HepG2 (cell line): ENCODE measurements at regions not wholly inside any gene's neighbourhood (a gene's known extent, or its start where the extent isn't known, plus 50 kb on each side); places are given as distances from the start of the nearest gene placed in this dataset.

Experiments
- ATAC-seq: fragments of 200-7000 bp; cut with Tn5 transposase; 3 replicates; pipeline ENCODE4 v1.9.1; 2020; ENCODE audit warnings: mild to moderate bottlenecking, moderate library complexity
- BruUV-seq: library from RNA; stranded (reverse); fragments of 400-500 nt; replicated peaks from 2 replicates; lab custom pipeline; 2021; lab: Mats Ljungman, UMichigan
- CTCF ChIA-PET: fragments of 300-600 bp; formaldehyde crosslinking; extraction: SDS; loops from one replicate; lab custom pipeline; 2021; ENCODE audit warnings: low total read pairs, inconsistent platforms, low intra/inter-chr PET ratio; lab: Yijun Ruan, JAX
- POLR2A ChIA-PET: fragments of 350-600 bp; sonication (Branson Sonifier 250); formaldehyde crosslinking; loops from one replicate; lab custom pipeline; 2020; ENCODE audit warnings: antibody characterized with exemption, inconsistent platforms; lab: Yijun Ruan, JAX
- DNase-seq: peaks from one replicate; pipeline ENCODE4 v3.0.0-alpha.2; 2015; ENCODE audit warnings: low spot score
- FAIRE-seq: peaks from 3 replicates; lab custom pipeline; 2011; peaks lifted over from hg19 to GRCh38; lab: Jason Lieb, UNC
- H2AFZ ChIP-seq: one replicate; pipeline ENCODE4 v1.6.1; 2011; ENCODE audit warnings: low read length, inconsistent platforms
- H3K27ac ChIP-seq: fragments of 300-600 bp; 3 replicates; pipeline ENCODE4 v1.8.0; 2011; ENCODE audit warnings: mixed run types, mild to moderate bottlenecking, mixed read lengths, low read length, inconsistent platforms; ENCODE audit not compliant: insufficient read depth; ENCODE audit errors: extremely low read length
- H3K27me3 ChIP-seq, 2 experiments: fragments of 200-600 bp in 1 of 2; 2 replicates in 1 of 2; 3 replicates in 1 of 2; pipeline versions ENCODE4 v1.6.0 to v1.8.0; 2011; ENCODE audit warnings: low read length in 2 of 2, mild to moderate bottlenecking in 2 of 2, moderate library complexity in 2 of 2, inconsistent platforms in 1 of 2; ENCODE audit not compliant: insufficient read depth in 2 of 2, control insufficient read depth in 1 of 2
- H3K36me3 ChIP-seq, 2 experiments: fragments of 200-600 bp in 1 of 2; replicated peaks in 1 of 2; 2 replicates in 1 of 2; 3 replicates in 1 of 2; pipeline versions ENCODE4 v1.5.1 to v1.8.0; 2011; ENCODE audit warnings: low read length in 2 of 2, inconsistent platforms in 1 of 2; ENCODE audit not compliant: insufficient read depth in 2 of 2, control insufficient read depth in 1 of 2
- H3K4me1 ChIP-seq: 2 replicates; pipeline ENCODE4 v1.5.1; 2012; ENCODE audit warnings: low read length, inconsistent platforms; ENCODE audit not compliant: insufficient read depth
- H3K4me2 ChIP-seq: 2 replicates; pipeline ENCODE4 v1.6.0; 2011; ENCODE audit warnings: low read depth, low read length, inconsistent platforms
- H3K4me3 ChIP-seq, 3 experiments: fragments of 200-600 bp in 1 of 3; sonication (generic), shearing (Covaris generic) in 1 of 3; replicated peaks in 1 of 3; 2 replicates each; pipeline ENCODE4 v1.5.1; 2011 to 2016; ENCODE audit warnings: low read length in 3 of 3, inconsistent platforms in 2 of 3, low read depth in 2 of 3, mild to moderate bottlenecking in 2 of 3, control low read depth in 1 of 3, mixed read lengths in 1 of 3; ENCODE audit not compliant: insufficient read depth in 1 of 3
- H3K79me2 ChIP-seq: one replicate; pipeline ENCODE4 v1.6.1; 2011; ENCODE audit warnings: low read length, inconsistent platforms; ENCODE audit not compliant: insufficient read depth
- H3K9ac ChIP-seq: 2 replicates; pipeline ENCODE4 v1.6.0; 2011; ENCODE audit warnings: mild to moderate bottlenecking, low read depth, low read length, inconsistent platforms; ENCODE audit not compliant: insufficient read depth
- H3K9me3 ChIP-seq: 2 replicates; pipeline ENCODE4 v1.5.1; 2012; ENCODE audit warnings: mild to moderate bottlenecking, low read length
- H4K20me1 ChIP-seq: 2 replicates; pipeline ENCODE4 v1.6.0; 2011; ENCODE audit warnings: inconsistent platforms, mild to moderate bottlenecking, low read length, moderate library complexity; ENCODE audit not compliant: insufficient read depth
- DDIT3 ChIP-seq: sonication (generic); formaldehyde crosslinking; IDR thresholded peaks from 2 replicates; pipeline ENCODE4 v1.4.0; 2020; ENCODE audit warnings: mild to moderate bottlenecking, missing genetic modification reagents
- FUBP1 ChIP-seq: sonication (generic); formaldehyde crosslinking; IDR thresholded peaks from 2 replicates; pipeline ENCODE4 v1.5.1; 2020; ENCODE audit warnings: missing genetic modification reagents, mild to moderate bottlenecking, borderline replicate concordance
- HNRNPK ChIP-seq: fragments of 200-400 bp; formaldehyde crosslinking; IDR thresholded peaks from 2 replicates; pipeline ENCODE4 v1.6.1; 2018; ENCODE audit warnings: low read length, low read depth, moderate library complexity, mild to moderate bottlenecking; ENCODE audit not compliant: poor library complexity, severe bottlenecking
- MXI1 ChIP-seq: IDR thresholded peaks from 3 replicates; pipeline ENCODE4 v1.6.1; 2012; ENCODE audit warnings: low read depth, low read length, inconsistent platforms, borderline replicate concordance
- PAX8 ChIP-seq: sonication (generic); formaldehyde crosslinking; IDR thresholded peaks from 2 replicates; pipeline ENCODE4 v1.8.0; 2022; ENCODE audit warnings: mild to moderate bottlenecking, missing genetic modification reagents, borderline replicate concordance
- POGZ ChIP-seq: sonication (generic); formaldehyde crosslinking; IDR thresholded peaks from 2 replicates; pipeline ENCODE4 v1.4.0; 2020; ENCODE audit warnings: mild to moderate bottlenecking, missing genetic modification reagents
- ZFP91 ChIP-seq: sonication (generic); formaldehyde crosslinking; IDR thresholded peaks from 2 replicates; pipeline ENCODE4 v1.9.0; 2022; ENCODE audit warnings: missing genetic modification reagents, mild to moderate bottlenecking, borderline replicate concordance
- ZNF232 ChIP-seq: sonication (generic); formaldehyde crosslinking; IDR thresholded peaks from 2 replicates; pipeline ENCODE4 v1.4.0; 2020; ENCODE audit warnings: missing genetic modification reagents, borderline replicate concordance
- WGBS: methylation state at CpG from one replicate; pipeline ENCODE4 v1.1.6; 2017; ENCODE audit warnings: low lambda C conversion rate; 5-methylcytosine and 5-hydroxymethylcytosine counted together
- in situ Hi-C: cut with HindIII; loops from 2 replicates; pipeline ENCODE4 v1.10.0; 2017; ENCODE audit warnings: low pct_unique_long_range_greater_than_20kb; ENCODE audit not compliant: extremely low pct_ligation_motif_present
- intact Hi-C: fragments of 100-400 bp; cut with micrococcal nuclease; formaldehyde crosslinking; loops from one replicate; pipeline ENCODE4 v1.10.0; 2022; ENCODE audit not compliant: unreplicated experiment

GRCh38 chr11:86149792-86150191, 80.9 kb upstream of the PICALM start:
- TF ChIP-seq ZFP91 (no peak), HNRNPK (peak; percentile 72)
- Histone ChIP-seq H3K36me3 (no peaks in the 10 kb centered on the region), H4K20me1 (no peaks in the 10 kb centered on the region), H3K4me1 (peaks cover 31% of the 10 kb centered on the region), H2AFZ (no peak overlapping the region), H3K9me3 (no peaks in the 10 kb centered on the region), H3K79me2 (no peaks in the 10 kb centered on the region), H3K27ac (no peak overlapping the region), H3K27me3 (no peaks in the 10 kb centered on the region), H3K4me3 (no peak overlapping the region), H3K4me2 (no peak overlapping the region), H3K9ac (no peak overlapping the region)
- in situ Hi-C loops: no loop called here
- FAIRE-seq (no peak), ATAC-seq (no peak), DNase-seq (no peak)
- 66% methylated on average over 2 of the region's 2 CpGs for WGBS
- no TSS peak for BruUV-seq
- CTCF ChIA-PET: no interaction called here
- POLR2A ChIA-PET: no interaction called here
- intact Hi-C loops: no loop called here

- Histone ChIP-seq H3K9me3 (no peaks in the 10 kb centered on the region), H2AFZ (no peak overlapping the region), H3K36me3 (no peaks in the 10 kb centered on the region), H3K9ac (no peak overlapping the region), H4K20me1 (no peaks in the 10 kb centered on the region), H3K27ac (no peak overlapping the region), H3K79me2 (no peaks in the 10 kb centered on the region), H3K4me3 (no peak overlapping the region), H3K4me2 (no peak overlapping the region), H3K4me1 (peaks cover 37% of the 10 kb centered on the region), H3K27me3 (no peaks in the 10 kb centered on the region)
- ChIA-PET POLR2A (no interaction called here), CTCF (no interaction called here)
- intact Hi-C loops: no loop called here
- 52% methylated on average over 3 of the region's 3 CpGs for WGBS
- no TSS peak for BruUV-seq
- FAIRE-seq (no peak), ATAC-seq (no peak), DNase-seq (no peak)
- in situ Hi-C loops: no loop called here
- TF ChIP-seq DDIT3 (CRISPR knock-in tag) (no peak), MXI1 (no peak), PAX8 (CRISPR knock-in tag) (no peak), FUBP1 (CRISPR knock-in tag) (no peak), ZNF232 (CRISPR knock-in tag) (no peak), POGZ (no peak)
Observed at GRCh38 chr11:86148345-86148747, 79.5 kb upstream of the PICALM start.
